ENCODE measurements at regions not wholly inside any gene's neighbourhood (a gene's known extent, or its start where the extent isn't known, plus 50 kb on each side); places are given as distances from the start of the nearest gene placed in this dataset.

- DNase-seq = peak; percentile 82
Observed at GRCh38 chr13:40152145-40152544, 496.7 kb downstream of the COG6 start.

- DNase-seq = no peak
Observed at GRCh38 chr13:40152922-40153321, 497.5 kb downstream of the COG6 start.

GRCh38 chr13:40153516-40153915, 498.1 kb downstream of the COG6 start:
- DNase-seq = no peak

- no peak for DNase-seq
Observed at GRCh38 chr13:40155201-40155600, 499.7 kb downstream of the COG6 start.

- DNase-seq = no peak
Observed at GRCh38 chr13:40158218-40158617, 502.8 kb downstream of the COG6 start.

- DNase-seq = no peak
Observed at GRCh38 chr13:40158757-40159156, 503.3 kb downstream of the COG6 start.

- DNase-seq = no peak
Observed at GRCh38 chr13:40159736-40160135, 504.3 kb downstream of the COG6 start.

GRCh38 chr13:40160618-40161350, 505.3 kb downstream of the COG6 start:
- no peak for DNase-seq

GRCh38 chr13:40161351-40161810, 505.1 kb downstream of the FOXO1 start:
- DNase-seq = no peak

GRCh38 chr13:40161931-40162330, 504.5 kb downstream of the FOXO1 start:
- no peak for DNase-seq

GRCh38 chr13:40163066-40164000, 503.1 kb downstream of the FOXO1 start:
- no peak for DNase-seq

GRCh38 chr13:40164133-40164532, 502.3 kb downstream of the FOXO1 start:
- peak; percentile 65 for DNase-seq

GRCh38 chr13:40165316-40165932, 501.0 kb downstream of the FOXO1 start:
- peak; percentile 26 for DNase-seq

- no peak for DNase-seq
Observed at GRCh38 chr13:40167327-40167726, 499.1 kb downstream of the FOXO1 start.

GRCh38 chr13:40168425-40169166, 497.8 kb downstream of the FOXO1 start:
- no peak for DNase-seq

GRCh38 chr13:40169476-40169875, 497.0 kb downstream of the FOXO1 start:
- no peak for DNase-seq

GRCh38 chr13:40170091-40170490, 496.4 kb downstream of the FOXO1 start:
- DNase-seq = peak; percentile 15

- DNase-seq = no peak
Observed at GRCh38 chr13:40170982-40171381, 495.5 kb downstream of the FOXO1 start.

- no peak for DNase-seq
Observed at GRCh38 chr13:40171566-40171965, 494.9 kb downstream of the FOXO1 start.

- DNase-seq = no peak
Observed at GRCh38 chr13:40172149-40172591, 494.3 kb downstream of the FOXO1 start.

GRCh38 chr13:40172878-40173277, 493.6 kb downstream of the FOXO1 start:
- DNase-seq = no peak

GRCh38 chr13:40175639-40176038, 490.8 kb downstream of the FOXO1 start:
- no peak for DNase-seq

GRCh38 chr13:40176242-40176641, 490.2 kb downstream of the FOXO1 start:
- no peak for DNase-seq
